Upper lobe of left lung (tissue), 4 donors: ENCODE measurements at regions not wholly inside any gene's neighbourhood (a gene's known extent, or its start where the extent isn't known, plus 50 kb on each side); places are given as distances from the start of the nearest gene placed in this dataset.

Experiments used
- CTCF ChIP-seq, 6 experiments: fragments of 450-650 bp in 4 of 6; fragments of 200-600 bp in 2 of 6; sonication (generic) in 2 of 6; IDR thresholded peaks; one replicate each; pipeline ENCODE4 v1.5.1; 2016 to 2019; ENCODE audit warnings: antibody characterized with exemption in 6 of 6
- EP300 ChIP-seq, 4 donors: sonication (generic); formaldehyde crosslinking; IDR thresholded peaks; one replicate each; pipeline ENCODE4 v1.5.1; 2017; ENCODE audit warnings: antibody characterized with exemption in 4 of 4, control low read depth in 2 of 4
- POLR2A ChIP-seq, 4 donors: fragments of 450-650 bp; IDR thresholded peaks; one replicate each; pipeline ENCODE4 v1.5.1; 2016 to 2017; ENCODE audit warnings: antibody characterized with exemption in 4 of 4, mild to moderate bottlenecking in 2 of 4
- POLR2AphosphoS5 ChIP-seq, 2 donors: sonication (generic); formaldehyde crosslinking; IDR thresholded peaks; one replicate each; pipeline ENCODE4 v1.5.1; 2017; ENCODE audit warnings: antibody characterized with exemption in 2 of 2

- TF ChIP-seq CTCF (IDR thresholded peaks at IDR 0.05) = no peak
- no peak for TF ChIP-seq POLR2A (IDR thresholded peaks at IDR 0.05)
- TF ChIP-seq POLR2AphosphoS5 (IDR thresholded peaks at IDR 0.05) = no peak
- no peak for TF ChIP-seq EP300 (IDR thresholded peaks at IDR 0.05)
These were observed 345.8 kb downstream of the BRD1 start for GRCh38 chr22:49481659-49482399.
